Activated CD4-positive, alpha-beta T cell treated with anti-CD3 and anti-CD28 coated beads, Interleukin-2, amount 50 U/mL, for 4 hours (primary cell): ENCODE measurements at regions not wholly inside any gene's neighbourhood (a gene's known extent, or its start where the extent isn't known, plus 50 kb on each side); places are given as distances from the start of the nearest gene placed in this dataset.

ENCODE experiments used
- DNase-seq, 2 experiments: peaks; one replicate each; pipeline ENCODE4 v3.0.0-alpha.2; 2020

DNA sequence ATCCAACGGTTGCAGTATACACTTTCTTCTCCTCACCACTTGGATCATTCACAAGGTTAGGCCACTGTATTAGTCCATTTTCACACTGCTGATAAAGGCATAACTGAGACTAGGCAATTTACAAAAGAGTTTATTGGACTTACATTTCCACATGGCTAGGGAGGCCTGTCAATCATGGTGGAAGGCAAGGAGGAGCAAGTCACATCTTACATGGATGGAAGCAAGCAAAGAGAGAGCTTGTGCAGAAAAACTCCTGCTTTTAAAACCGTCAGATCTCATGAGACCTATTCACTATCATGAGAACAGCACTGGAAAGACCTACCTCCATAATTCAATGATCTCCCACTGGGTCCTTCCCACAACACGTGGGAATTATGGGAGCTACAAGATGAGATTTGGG lies 81.8 kb upstream of the DAP start:
- no peak for DNase-seq

DNA sequence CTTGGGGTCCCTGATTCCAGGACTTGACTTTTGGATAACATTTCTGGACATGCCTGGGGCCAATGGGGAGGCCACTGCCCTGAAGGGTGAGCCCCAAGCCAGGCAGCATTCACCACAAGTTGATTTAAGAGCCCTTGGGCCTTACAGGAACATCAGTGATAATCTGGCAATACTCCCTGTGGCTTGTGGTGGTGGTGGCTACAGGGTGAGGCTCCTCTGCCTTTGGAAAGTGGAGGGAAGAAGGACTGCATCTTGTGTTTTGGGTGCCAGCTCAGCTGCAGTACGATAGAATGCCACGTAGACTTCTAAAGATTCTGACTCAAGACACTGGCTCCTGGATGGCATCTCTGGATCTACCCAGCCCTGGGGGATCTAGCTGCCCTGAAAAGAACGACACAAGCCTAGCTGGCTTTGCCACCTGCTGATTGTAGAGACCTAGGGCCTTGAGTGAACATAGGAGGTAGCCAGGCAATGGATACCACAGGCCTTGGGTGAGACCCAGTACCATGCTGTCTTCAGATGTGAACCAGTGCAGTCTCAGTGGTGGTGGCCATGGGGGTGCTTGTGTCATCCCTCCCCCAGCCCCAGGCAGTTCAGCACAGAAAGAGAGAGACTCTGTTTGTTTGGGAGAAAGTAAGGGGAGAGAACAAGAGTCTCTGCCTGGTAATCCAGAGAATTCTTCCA lies 79.0 kb upstream of the DAP start:
- no peak for DNase-seq

- DNase-seq = no peak
Measured at GRCh38 chr5:10839118-10839517, 78.1 kb upstream of the DAP start.

DNA sequence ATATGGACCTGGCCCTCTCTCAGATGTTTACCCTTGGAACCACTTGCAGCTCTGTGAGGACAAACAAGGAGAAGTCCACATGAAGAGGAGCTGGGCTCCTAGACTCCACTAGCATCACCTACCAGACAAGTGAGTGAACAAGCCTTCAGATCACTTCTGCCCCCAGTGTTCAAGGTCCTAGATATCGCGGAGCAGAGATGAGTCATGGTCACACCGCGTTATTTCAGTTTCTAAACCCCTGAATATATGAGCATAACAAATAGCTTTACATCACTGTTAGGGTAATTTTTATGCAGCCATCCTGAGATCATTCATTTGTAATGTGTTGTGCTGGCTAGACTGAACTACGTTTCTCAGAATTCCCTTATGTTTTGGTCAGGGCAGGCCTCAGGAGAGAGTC lies 77.0 kb upstream of the DAP start:
- no peak for DNase-seq

GRCh38 chr5:10836986-10837385 lies 76.0 kb upstream of the DAP start:
- no peak for DNase-seq

DNA sequence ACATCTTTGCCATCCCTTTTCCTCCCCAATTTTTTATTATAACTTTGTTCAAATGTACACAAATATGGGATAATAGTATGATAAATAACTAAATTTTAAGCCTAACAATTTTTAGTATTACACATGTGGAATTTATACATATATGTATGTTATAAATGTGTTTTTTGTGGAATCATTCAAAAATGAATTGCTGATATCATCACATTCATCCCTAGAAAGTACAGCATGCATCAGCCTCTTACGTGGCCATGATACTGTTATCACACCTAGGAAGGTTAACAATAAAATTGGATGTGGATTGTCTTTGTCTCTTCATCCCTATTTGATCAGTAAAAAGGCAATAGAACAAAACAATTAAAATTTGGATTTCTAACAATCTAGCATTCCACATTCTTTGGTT lies 73.7 kb upstream of the DAP start:
- DNase-seq = no peak

GRCh38 chr5:10832987-10833386 lies 72.0 kb upstream of the DAP start:
- DNase-seq = no peak

GRCh38 chr5:10832421-10832820 lies 71.4 kb upstream of the DAP start:
- no peak for DNase-seq

GRCh38 chr5:10831419-10831818 lies 70.4 kb upstream of the DAP start:
- no peak for DNase-seq

DNA sequence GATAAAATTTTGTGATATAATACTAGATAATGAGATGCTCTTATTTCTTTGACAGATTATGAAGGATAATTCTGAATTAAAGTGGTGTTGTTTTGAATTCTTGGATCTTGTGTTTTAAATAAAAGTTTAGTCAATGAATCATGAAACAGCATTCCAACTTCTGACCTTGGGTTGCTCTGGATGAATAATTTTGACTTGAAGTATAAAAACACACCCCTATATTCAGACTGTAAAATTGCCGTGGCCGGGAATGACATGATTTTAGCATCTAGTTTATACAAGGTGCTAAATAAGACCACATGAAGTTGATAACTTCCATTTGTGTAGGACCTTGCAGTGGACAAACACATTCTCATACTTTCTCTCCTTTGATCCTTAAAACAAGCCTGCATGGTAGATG lies 67.2 kb upstream of the DAP start:
- DNase-seq = no peak

- DNase-seq = no peak
Measured at GRCh38 chr5:10827571-10827970, 66.5 kb upstream of the DAP start.

GRCh38 chr5:10826971-10827370 lies 65.9 kb upstream of the DAP start:
- DNase-seq = no peak

- no peak for DNase-seq
Measured at GRCh38 chr5:10825897-10826644, 65.0 kb upstream of the DAP start.

DNA sequence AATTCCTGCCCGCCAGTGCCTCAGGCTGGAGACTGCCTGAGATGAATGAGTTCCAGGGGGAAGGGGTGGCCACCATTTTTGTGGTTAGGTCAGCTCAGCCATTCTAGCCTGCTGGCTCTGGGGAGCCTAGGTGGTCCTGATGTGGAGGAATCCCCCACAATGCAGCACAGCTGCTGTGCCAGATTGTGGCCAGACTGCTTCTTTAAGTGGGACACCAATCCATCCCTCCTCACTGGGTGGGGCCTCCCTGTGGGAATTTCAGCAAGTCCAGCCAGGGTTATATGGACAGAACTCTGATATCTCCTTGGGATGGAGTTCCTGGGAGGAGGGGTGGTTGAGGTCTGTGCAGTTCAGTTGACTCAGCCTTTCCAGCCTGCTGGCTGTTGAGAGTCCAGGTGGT lies 51.2 kb upstream of the DAP start:
- DNase-seq = no peak
